HG02588 (cell line): ENCODE measurements at regions not wholly inside any gene's neighbourhood (a gene's known extent, or its start where the extent isn't known, plus 50 kb on each side); places are given as distances from the start of the nearest gene placed in this dataset.
"Not testable (repeated sequence)": the region's sequence is repeated elsewhere in the genome, so short reads cannot be mapped to it uniquely, and the experiment has no call there.

Experiments used
- ATAC-seq: cut with Tn5 transposase; IDR thresholded peaks from one replicate; pipeline ENCODE4 v1.9.1; 2021; ENCODE audit warnings: mild to moderate bottlenecking, moderate library complexity; ENCODE audit not compliant: unreplicated experiment

GRCh38 chr20:57783956-57784837, 74.4 kb upstream of the PMEPA1 start:
- ATAC-seq, result no peak

GRCh38 chr20:57783196-57783595, 73.4 kb upstream of the PMEPA1 start:
- no peak for ATAC-seq

- no peak for ATAC-seq
Observed at GRCh38 chr20:57782631-57783041, 72.8 kb upstream of the PMEPA1 start.

GRCh38 chr20:57781901-57782300, 72.1 kb upstream of the PMEPA1 start:
- no peak for ATAC-seq

- ATAC-seq, result no peak
Observed at GRCh38 chr20:57780906-57781305, 71.1 kb upstream of the PMEPA1 start.

GRCh38 chr20:57780398-57780797, 70.6 kb upstream of the PMEPA1 start:
- no peak for ATAC-seq

- no peak for ATAC-seq
Observed at GRCh38 chr20:57779401-57780003, 69.7 kb upstream of the PMEPA1 start.

GRCh38 chr20:57777911-57778310, 68.1 kb upstream of the PMEPA1 start:
- ATAC-seq, result no peak

GRCh38 chr20:57774951-57775350, 65.1 kb upstream of the PMEPA1 start:
- no peak for ATAC-seq

GRCh38 chr20:57774111-57774880, 64.5 kb upstream of the PMEPA1 start:
- ATAC-seq, result no peak

- ATAC-seq, result no peak
Observed at GRCh38 chr20:57773059-57773815, 63.4 kb upstream of the PMEPA1 start.

GRCh38 chr20:57772349-57772964, 62.6 kb upstream of the PMEPA1 start:
- ATAC-seq, result no peak

GRCh38 chr20:57770852-57771720, 61.3 kb upstream of the PMEPA1 start:
- no peak for ATAC-seq

GRCh38 chr20:57770401-57770800, 60.6 kb upstream of the PMEPA1 start:
- not testable (repeated sequence) for ATAC-seq

GRCh38 chr20:57769756-57770155, 59.9 kb upstream of the PMEPA1 start:
- ATAC-seq, result no peak

- ATAC-seq, result no peak
Observed at GRCh38 chr20:57768519-57768918, 58.7 kb upstream of the PMEPA1 start.

- ATAC-seq, result no peak
Observed at GRCh38 chr20:57767441-57767840, 57.6 kb upstream of the PMEPA1 start.

- ATAC-seq, result no peak
Observed at GRCh38 chr20:57763235-57763595, 53.4 kb upstream of the PMEPA1 start.

- no peak for ATAC-seq
Observed at GRCh38 chr20:57762531-57763234, 52.9 kb upstream of the PMEPA1 start.
